HEK293 (cell line): ENCODE measurements at regions not wholly inside any gene's neighbourhood (a gene's known extent, or its start where the extent isn't known, plus 50 kb on each side); places are given as distances from the start of the nearest gene placed in this dataset.

ENCODE experiments used
- GFI1B ChIP-seq: fragments of 450-650 bp; formaldehyde crosslinking; IDR thresholded peaks from 2 replicates; pipeline ENCODE4 v1.5.1; 2016; ENCODE audit warnings: missing biosample characterization, missing genetic modification characterization
- HOXD13 ChIP-seq: sonication (generic); formaldehyde crosslinking; IDR thresholded peaks from 2 replicates; pipeline ENCODE4 v1.8.0; 2022; ENCODE audit warnings: missing genetic modification reagents, borderline replicate concordance
- MYNN ChIP-seq: fragments of 450-650 bp; formaldehyde crosslinking; IDR thresholded peaks from 2 replicates; pipeline ENCODE4 v1.5.1; 2016; ENCODE audit warnings: missing biosample characterization, missing genetic modification characterization, borderline replicate concordance
- YY1 ChIP-seq: fragments of 450-650 bp; formaldehyde crosslinking; IDR thresholded peaks from 2 replicates; pipeline ENCODE4 v1.5.1; 2018; ENCODE audit warnings: missing biosample characterization, missing genetic modification characterization
- ZIC2 ChIP-seq: fragments of 450-650 bp; formaldehyde crosslinking; IDR thresholded peaks from 2 replicates; pipeline ENCODE4 v1.5.1; 2016; ENCODE audit warnings: missing biosample characterization, missing genetic modification characterization
- ZNF132 ChIP-seq: fragments of 450-650 bp; formaldehyde crosslinking; IDR thresholded peaks from 2 replicates; pipeline ENCODE4 v1.5.1; 2017; ENCODE audit warnings: missing biosample characterization, missing genetic modification characterization, borderline replicate concordance
- ZNF133 ChIP-seq: fragments of 450-650 bp; formaldehyde crosslinking; IDR thresholded peaks from 2 replicates; pipeline ENCODE4 v1.5.1; 2016; ENCODE audit warnings: missing biosample characterization, missing genetic modification characterization
- ZNF155 ChIP-seq: fragments of 450-650 bp; formaldehyde crosslinking; IDR thresholded peaks from 2 replicates; pipeline ENCODE4 v1.5.1; 2016; ENCODE audit warnings: missing biosample characterization, missing genetic modification characterization
- ZNF175 ChIP-seq: fragments of 450-650 bp; formaldehyde crosslinking; IDR thresholded peaks from 2 replicates; pipeline ENCODE4 v1.5.1; 2016; ENCODE audit warnings: missing biosample characterization, missing genetic modification characterization
- ZNF23 ChIP-seq: fragments of 450-650 bp; formaldehyde crosslinking; IDR thresholded peaks from 2 replicates; pipeline ENCODE4 v1.5.1; 2016; ENCODE audit warnings: missing biosample characterization, missing genetic modification characterization, borderline replicate concordance
- ZNF280D ChIP-seq: fragments of 450-650 bp; formaldehyde crosslinking; IDR thresholded peaks from 2 replicates; pipeline ENCODE4 v1.5.1; 2016; ENCODE audit warnings: missing biosample characterization, missing genetic modification characterization
- ZNF341 ChIP-seq: fragments of 450-650 bp; formaldehyde crosslinking; IDR thresholded peaks from 2 replicates; pipeline ENCODE4; 2016; ENCODE audit warnings: low read depth, missing biosample characterization, missing genetic modification characterization
- ZNF350 ChIP-seq: fragments of 450-650 bp; formaldehyde crosslinking; IDR thresholded peaks from 2 replicates; pipeline ENCODE4 v1.5.0; 2017; ENCODE audit warnings: missing biosample characterization, mild to moderate bottlenecking, missing genetic modification characterization
- ZNF501 ChIP-seq: fragments of 450-650 bp; formaldehyde crosslinking; IDR thresholded peaks from 2 replicates; pipeline ENCODE4 v1.5.1; 2016; ENCODE audit warnings: missing biosample characterization, missing genetic modification characterization
- ZNF548 ChIP-seq: fragments of 450-650 bp; formaldehyde crosslinking; IDR thresholded peaks from 2 replicates; pipeline ENCODE4 v1.5.1; 2016; ENCODE audit warnings: missing biosample characterization, missing genetic modification characterization
- ZNF624 ChIP-seq: fragments of 450-650 bp; formaldehyde crosslinking; IDR thresholded peaks from 2 replicates; pipeline ENCODE4 v1.5.1; 2017; ENCODE audit warnings: missing biosample characterization, missing genetic modification characterization
- ZNF639 ChIP-seq: fragments of 450-650 bp; formaldehyde crosslinking; IDR thresholded peaks from 2 replicates; pipeline ENCODE4 v1.5.1; 2016; ENCODE audit warnings: missing biosample characterization, missing genetic modification characterization
- ZNF658 ChIP-seq: fragments of 450-650 bp; formaldehyde crosslinking; IDR thresholded peaks from 2 replicates; pipeline ENCODE4; 2016; ENCODE audit warnings: missing biosample characterization, missing genetic modification characterization
- ZNF664 ChIP-seq: fragments of 450-650 bp; formaldehyde crosslinking; IDR thresholded peaks from 2 replicates; pipeline ENCODE4 v1.5.1; 2016; ENCODE audit warnings: missing biosample characterization, missing genetic modification characterization
- ZNF792 ChIP-seq: fragments of 450-650 bp; formaldehyde crosslinking; IDR thresholded peaks from 2 replicates; pipeline ENCODE4 v1.5.1; 2016; ENCODE audit warnings: missing biosample characterization, missing genetic modification characterization
- ZSCAN23 ChIP-seq: fragments of 450-650 bp; formaldehyde crosslinking; IDR thresholded peaks from 2 replicates; pipeline ENCODE4 v1.5.1; 2016; ENCODE audit warnings: missing biosample characterization, missing genetic modification characterization
- TF ChIP-seq, protein P1 (sequence below): fragments of 450-650 bp; formaldehyde crosslinking; IDR thresholded peaks from 2 replicates; pipeline ENCODE4 v1.5.1; 2016; ENCODE audit warnings: missing biosample characterization, missing genetic modification characterization
- TF ChIP-seq, protein P2 (sequence below): fragments of 450-650 bp; formaldehyde crosslinking; IDR thresholded peaks from 2 replicates; pipeline ENCODE4 v1.5.1; 2016; ENCODE audit warnings: missing biosample characterization, missing genetic modification characterization
- TF ChIP-seq, protein P3 (sequence below): fragments of 450-650 bp; formaldehyde crosslinking; IDR thresholded peaks from 2 replicates; pipeline ENCODE4 v1.5.1; 2016; ENCODE audit warnings: missing biosample characterization, missing genetic modification characterization
- TF ChIP-seq, protein P4 (sequence below): fragments of 450-650 bp; formaldehyde crosslinking; IDR thresholded peaks from 2 replicates; pipeline ENCODE4 v1.5.1; 2017; ENCODE audit warnings: missing biosample characterization, missing genetic modification characterization

DNA sequence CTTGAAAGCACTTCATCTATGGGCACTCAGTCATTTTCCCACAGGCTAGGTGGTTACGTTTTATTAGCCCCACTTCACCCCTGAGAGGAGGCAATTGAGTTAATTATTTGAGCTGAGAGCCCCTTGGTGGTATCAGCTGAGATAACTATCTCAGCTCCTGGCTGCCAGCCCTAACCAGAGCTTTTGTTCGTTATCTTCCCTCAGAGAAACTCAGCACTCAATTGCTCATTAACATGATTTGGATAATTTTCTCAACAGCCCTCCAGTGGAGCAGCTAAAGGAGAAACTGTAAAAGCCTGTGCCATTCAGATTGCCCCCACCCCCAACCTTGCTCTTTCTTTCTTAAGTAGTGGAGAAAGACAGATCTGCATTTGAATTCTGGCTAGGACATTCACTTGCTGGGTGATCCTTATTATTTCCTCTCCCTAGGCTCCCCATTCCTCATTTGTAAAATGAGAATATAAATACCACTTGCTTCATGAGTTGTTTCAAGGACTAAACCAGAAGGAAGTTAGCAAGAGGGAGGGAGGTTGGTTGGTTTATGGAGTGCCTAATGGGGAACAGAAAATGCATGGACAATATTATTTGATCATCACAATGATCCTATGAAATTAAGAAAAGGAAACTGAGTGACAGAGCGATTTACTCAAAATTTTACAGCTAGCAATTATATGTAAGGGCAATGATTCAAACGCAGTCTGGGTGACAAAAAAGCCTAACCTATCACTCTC, 218.7 kb upstream of the FGGY start (continued):
- TF ChIP-seq, protein P1, sequence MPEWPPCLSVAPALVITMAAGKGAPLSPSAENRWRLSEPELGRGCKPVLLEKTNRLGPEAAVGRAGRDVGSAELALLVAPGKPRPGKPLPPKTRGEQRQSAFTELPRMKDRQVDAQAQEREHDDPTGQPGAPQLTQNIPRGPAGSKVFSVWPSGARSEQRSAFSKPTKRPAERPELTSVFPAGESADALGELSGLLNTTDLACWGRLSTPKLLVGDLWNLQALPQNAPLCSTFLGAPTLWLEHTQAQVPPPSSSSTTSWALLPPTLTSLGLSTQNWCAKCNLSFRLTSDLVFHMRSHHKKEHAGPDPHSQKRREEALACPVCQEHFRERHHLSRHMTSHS: 0 out of 2 replicates have a peak, but pooled peaks have one; percentile 53
- TF ChIP-seq HOXD13 (CRISPR knock-in tag): peak; percentile 74
- no peak for TF ChIP-seq ZNF132
- TF ChIP-seq ZNF501: no peak; the same call in 1 of the 2 replicates
- TF ChIP-seq ZNF280D (tag by site-specific recombination): no peak
- TF ChIP-seq, protein P2, sequence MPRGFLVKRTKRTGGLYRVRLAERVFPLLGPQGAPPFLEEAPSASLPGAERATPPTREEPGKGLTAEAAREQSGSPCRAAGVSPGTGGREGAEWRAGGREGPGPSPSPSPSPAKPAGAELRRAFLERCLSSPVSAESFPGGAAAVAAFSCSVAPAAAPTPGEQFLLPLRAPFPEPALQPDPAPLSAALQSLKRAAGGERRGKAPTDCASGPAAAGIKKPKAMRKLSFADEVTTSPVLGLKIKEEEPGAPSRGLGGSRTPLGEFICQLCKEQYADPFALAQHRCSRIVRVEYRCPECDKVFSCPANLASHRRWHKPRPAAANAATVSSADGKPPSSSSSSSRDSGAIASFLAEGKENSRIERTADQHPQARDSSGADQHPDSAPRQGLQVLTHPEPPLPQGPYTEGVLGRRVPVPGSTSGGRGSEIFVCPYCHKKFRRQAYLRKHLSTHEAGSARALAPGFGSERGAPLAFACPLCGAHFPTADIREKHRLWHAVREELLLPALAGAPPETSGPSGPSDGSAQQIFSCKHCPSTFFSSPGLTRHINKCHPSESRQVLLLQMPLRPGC: peak; percentile 97
- TF ChIP-seq ZNF658: no peak
- TF ChIP-seq ZNF175: no peak
- no peak for TF ChIP-seq ZNF792 (tag by site-specific recombination)
- no peak for TF ChIP-seq YY1 (tag by site-specific recombination)
- peak; percentile 83 for TF ChIP-seq GFI1B (tag by site-specific recombination)
- TF ChIP-seq, protein P3, sequence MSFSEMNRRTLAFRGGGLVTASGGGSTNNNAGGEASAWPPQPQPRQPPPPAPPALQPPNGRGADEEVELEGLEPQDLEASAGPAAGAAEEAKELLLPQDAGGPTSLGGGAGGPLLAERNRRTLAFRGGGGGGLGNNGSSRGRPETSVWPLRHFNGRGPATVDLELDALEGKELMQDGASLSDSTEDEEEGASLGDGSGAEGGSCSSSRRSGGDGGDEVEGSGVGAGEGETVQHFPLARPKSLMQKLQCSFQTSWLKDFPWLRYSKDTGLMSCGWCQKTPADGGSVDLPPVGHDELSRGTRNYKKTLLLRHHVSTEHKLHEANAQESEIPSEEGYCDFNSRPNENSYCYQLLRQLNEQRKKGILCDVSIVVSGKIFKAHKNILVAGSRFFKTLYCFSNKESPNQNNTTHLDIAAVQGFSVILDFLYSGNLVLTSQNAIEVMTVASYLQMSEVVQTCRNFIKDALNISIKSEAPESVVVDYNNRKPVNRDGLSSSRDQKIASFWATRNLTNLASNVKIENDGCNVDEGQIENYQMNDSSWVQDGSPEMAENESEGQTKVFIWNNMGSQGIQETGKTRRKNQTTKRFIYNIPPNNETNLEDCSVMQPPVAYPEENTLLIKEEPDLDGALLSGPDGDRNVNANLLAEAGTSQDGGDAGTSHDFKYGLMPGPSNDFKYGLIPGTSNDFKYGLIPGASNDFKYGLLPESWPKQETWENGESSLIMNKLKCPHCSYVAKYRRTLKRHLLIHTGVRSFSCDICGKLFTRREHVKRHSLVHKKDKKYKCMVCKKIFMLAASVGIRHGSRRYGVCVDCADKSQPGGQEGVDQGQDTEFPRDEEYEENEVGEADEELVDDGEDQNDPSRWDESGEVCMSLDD (tag by site-specific recombination): no peak
- TF ChIP-seq ZIC2 (tag by site-specific recombination): peak; percentile 90
- no peak for TF ChIP-seq MYNN
- TF ChIP-seq ZNF664: peak; percentile 68
- peak; percentile 85 for TF ChIP-seq ZNF639 (tag by site-specific recombination)
- TF ChIP-seq, protein P4, sequence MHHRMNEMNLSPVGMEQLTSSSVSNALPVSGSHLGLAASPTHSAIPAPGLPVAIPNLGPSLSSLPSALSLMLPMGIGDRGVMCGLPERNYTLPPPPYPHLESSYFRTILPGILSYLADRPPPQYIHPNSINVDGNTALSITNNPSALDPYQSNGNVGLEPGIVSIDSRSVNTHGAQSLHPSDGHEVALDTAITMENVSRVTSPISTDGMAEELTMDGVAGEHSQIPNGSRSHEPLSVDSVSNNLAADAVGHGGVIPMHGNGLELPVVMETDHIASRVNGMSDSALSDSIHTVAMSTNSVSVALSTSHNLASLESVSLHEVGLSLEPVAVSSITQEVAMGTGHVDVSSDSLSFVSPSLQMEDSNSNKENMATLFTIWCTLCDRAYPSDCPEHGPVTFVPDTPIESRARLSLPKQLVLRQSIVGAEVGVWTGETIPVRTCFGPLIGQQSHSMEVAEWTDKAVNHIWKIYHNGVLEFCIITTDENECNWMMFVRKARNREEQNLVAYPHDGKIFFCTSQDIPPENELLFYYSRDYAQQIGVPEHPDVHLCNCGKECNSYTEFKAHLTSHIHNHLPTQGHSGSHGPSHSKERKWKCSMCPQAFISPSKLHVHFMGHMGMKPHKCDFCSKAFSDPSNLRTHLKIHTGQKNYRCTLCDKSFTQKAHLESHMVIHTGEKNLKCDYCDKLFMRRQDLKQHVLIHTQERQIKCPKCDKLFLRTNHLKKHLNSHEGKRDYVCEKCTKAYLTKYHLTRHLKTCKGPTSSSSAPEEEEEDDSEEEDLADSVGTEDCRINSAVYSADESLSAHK (tag by site-specific recombination): peak; percentile 96
- TF ChIP-seq ZNF548 (tag by site-specific recombination): no peak
- TF ChIP-seq ZNF155: no peak
- no peak for TF ChIP-seq ZNF350 (tag by site-specific recombination)
- no peak for TF ChIP-seq ZNF624 (tag by site-specific recombination)
- 0 out of 2 replicates have a peak, but pooled peaks have one; percentile 29 for TF ChIP-seq ZSCAN23
- TF ChIP-seq ZNF23: no peak
- no peak for TF ChIP-seq ZNF133 (tag by site-specific recombination)
- TF ChIP-seq ZNF341 (tag by site-specific recombination): peak; percentile 91
